ENCODE measurements at regions not wholly inside any gene's neighbourhood (a gene's known extent, or its start where the extent isn't known, plus 50 kb on each side); places are given as distances from the start of the nearest gene placed in this dataset.

GRCh38 chr3:76432396-76432795, 607.5 kb upstream of the ROBO2 start:
- TF ChIP-seq TBP (IDR thresholded peaks at IDR 0.05; ENCODE audit: low read depth, low read length) (no peak), CTCF (IDR thresholded peaks at IDR 0.05; ENCODE audit: control extremely low read depth in 1 of 3, insufficient read depth in 1 of 3, low read depth in 1 of 3, low read length in 3 of 3) (no peak), BRCA1 (IDR thresholded peaks at IDR 0.05; ENCODE audit: low read depth, low read length) (no peak), MAX (IDR thresholded peaks at IDR 0.05) (no peak), POLR2A (IDR thresholded peaks at IDR 0.05; ENCODE audit: control extremely low read depth in 1 of 2, low read depth in 2 of 2, low read length in 2 of 2) (no peak), POLR2AphosphoS5 (IDR thresholded peaks at IDR 0.05; ENCODE audit: low read depth, low read length) (no peak), EZH2 (IDR thresholded peaks at IDR 0.05; ENCODE audit: low read depth, low read length, severe bottlenecking) (no peak), EGR1 (IDR thresholded peaks at IDR 0.05; ENCODE audit: borderline replicate concordance, low read depth, low read length) (no peak)

Data from H1 (cell line).